GM12891 (cell line): ENCODE measurements at regions not wholly inside any gene's neighbourhood (a gene's known extent, or its start where the extent isn't known, plus 50 kb on each side); places are given as distances from the start of the nearest gene placed in this dataset.

ENCODE experiments used
- PAX5 ChIP-seq: IDR thresholded peaks from 2 replicates; pipeline ENCODE4 v1.6.1; 2011; ENCODE audit warnings: low read length, moderate library complexity, mild to moderate bottlenecking; ENCODE audit not compliant: insufficient read depth, severe bottlenecking
- POLR2A ChIP-seq: IDR thresholded peaks from 2 replicates; pipeline ENCODE4 v1.6.1; 2011; ENCODE audit warnings: low read depth, low read length, control low read depth
- POLR2AphosphoS5 ChIP-seq: IDR thresholded peaks from 2 replicates; pipeline ENCODE4 v1.6.1; 2011; ENCODE audit warnings: low read depth, low read length, control low read depth
- POU2F2 ChIP-seq: IDR thresholded peaks from 2 replicates; pipeline ENCODE4 v1.6.1; 2011; ENCODE audit warnings: low read depth, mild to moderate bottlenecking, control low read depth, low read length, moderate library complexity
- SPI1 ChIP-seq: IDR thresholded peaks from 2 replicates; pipeline ENCODE4 v1.6.1; 2011; ENCODE audit warnings: low read depth, low read length, control low read depth
- TAF1 ChIP-seq: IDR thresholded peaks from 2 replicates; pipeline ENCODE4 v1.6.1; 2011; ENCODE audit warnings: low read depth, low read length, control low read depth

DNA sequence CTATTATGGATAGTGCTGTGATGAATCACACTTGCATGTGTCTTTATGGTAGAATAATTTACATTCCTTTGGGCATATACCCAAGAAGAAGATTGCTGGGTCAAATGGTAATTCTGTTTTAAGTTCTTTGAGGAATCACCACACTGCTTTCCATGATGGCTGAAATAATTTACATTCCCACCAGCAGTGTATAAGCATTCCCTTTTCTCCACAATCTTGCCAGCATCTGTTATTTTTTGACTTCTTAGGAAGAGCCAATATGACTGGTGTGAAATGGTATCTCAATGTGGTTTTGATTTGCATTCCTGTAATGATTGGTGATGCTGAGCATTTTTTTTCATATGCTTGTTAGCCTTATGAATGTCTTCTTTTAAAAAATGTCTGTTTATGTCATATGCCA, 1120.2 kb downstream of the ARAP2 start:
- TF ChIP-seq POLR2A (no peak), TAF1 (no peak), POLR2AphosphoS5 (no peak), POU2F2 (no peak), PAX5 (no peak), SPI1 (no peak)
